IMR-90 (cell line): ENCODE measurements at regions not wholly inside any gene's neighbourhood (a gene's known extent, or its start where the extent isn't known, plus 50 kb on each side); places are given as distances from the start of the nearest gene placed in this dataset.

Source experiments
- ATAC-seq: fragments of 200-7000 bp; cut with Tn5 transposase; 2 replicates; pipeline ENCODE4 v1.9.1; 2020; ENCODE audit warnings: low read depth, mild to moderate bottlenecking, moderate library complexity
- BruUV-seq: library from RNA; stranded (reverse); fragments of 400-500 nt; replicated peaks from 2 replicates; lab custom pipeline; 2021; lab: Mats Ljungman, UMichigan
- CTCF ChIA-PET: fragments of 300-600 bp; formaldehyde crosslinking; extraction: SDS; loops from one replicate; lab custom pipeline; 2021; ENCODE audit warnings: antibody characterized with exemption; lab: Yijun Ruan, JAX
- POLR2A ChIA-PET: fragments of 300-600 bp; sonication (Branson Sonifier 250); formaldehyde crosslinking; loops from one replicate; lab custom pipeline; 2022; ENCODE audit warnings: antibody characterized with exemption; ENCODE audit not compliant: unreplicated experiment; lab: Charles Lee
- DNase-seq: peaks from one replicate; pipeline ENCODE4 v3.0.0; 2013
- H2AFZ ChIP-seq: replicated peaks from 2 replicates; pipeline ENCODE3; 2013; ENCODE audit warnings: low read length, mild to moderate bottlenecking; ENCODE audit not compliant: poor library complexity
- H2AK5ac ChIP-seq: 2 replicates; pipeline ENCODE4 v1.6.1; 2013; ENCODE audit warnings: low read depth, low read length, inconsistent platforms
- H2AK9ac ChIP-seq: replicated peaks from 2 replicates; pipeline ENCODE3; 2013; ENCODE audit warnings: mild to moderate bottlenecking, low read depth, low read length, moderate library complexity; ENCODE audit not compliant: poor library complexity
- H2BK120ac ChIP-seq: 2 replicates; pipeline ENCODE4 v1.6.1; 2013; ENCODE audit warnings: low read depth, low read length, inconsistent platforms
- H2BK15ac ChIP-seq: 3 replicates; pipeline ENCODE4 v1.6.1; 2013; ENCODE audit warnings: low read depth, low read length, inconsistent platforms
- H2BK20ac ChIP-seq: 2 replicates; pipeline ENCODE4 v1.6.1; 2013; ENCODE audit warnings: low read depth, mild to moderate bottlenecking, inconsistent platforms, low read length, moderate library complexity
- H2BK5ac ChIP-seq: 2 replicates; pipeline ENCODE4 v1.6.1; 2013; ENCODE audit warnings: mild to moderate bottlenecking, low read depth, low read length, inconsistent platforms; ENCODE audit not compliant: poor library complexity, severe bottlenecking
- H3K14ac ChIP-seq: replicated peaks from 2 replicates; pipeline ENCODE4 v1.6.1; 2013; ENCODE audit warnings: low read depth, low read length, inconsistent platforms
- H3K18ac ChIP-seq: 2 replicates; pipeline ENCODE4 v1.6.1; 2013; ENCODE audit warnings: low read depth, low read length, control low read depth
- H3K23ac ChIP-seq: 2 replicates; pipeline ENCODE4 v1.6.1; 2013; ENCODE audit warnings: low read depth, low read length, inconsistent platforms
- H3K27ac ChIP-seq: 2 replicates; pipeline ENCODE4 v1.5.1; 2013; ENCODE audit warnings: mild to moderate bottlenecking, control low read depth, low read length; ENCODE audit not compliant: insufficient read depth
- H3K27me3 ChIP-seq: 2 replicates; pipeline ENCODE4 v1.6.1; 2013; ENCODE audit warnings: low read length; ENCODE audit not compliant: control insufficient read depth, insufficient read depth
- H3K36me3 ChIP-seq: 2 replicates; pipeline ENCODE4 v1.6.1; 2013; ENCODE audit warnings: low read length, mixed read lengths; ENCODE audit not compliant: control insufficient read depth, insufficient read depth
- H3K4ac ChIP-seq: 2 replicates; pipeline ENCODE4 v1.6.1; 2013; ENCODE audit warnings: low read depth, low read length, inconsistent platforms
- H3K4me1 ChIP-seq: 2 replicates; pipeline ENCODE4 v1.6.1; 2013; ENCODE audit warnings: low read length, mixed read lengths; ENCODE audit not compliant: control insufficient read depth, insufficient read depth
- H3K4me2 ChIP-seq: 2 replicates; pipeline ENCODE4 v1.6.1; 2013; ENCODE audit warnings: low read depth, mild to moderate bottlenecking, control low read depth, low read length, moderate library complexity
- H3K4me3 ChIP-seq: 2 replicates; pipeline ENCODE4 v1.5.1; 2013; ENCODE audit warnings: low read depth, mild to moderate bottlenecking, control low read depth, low read length, moderate library complexity; ENCODE audit not compliant: insufficient read depth
- H3K56ac ChIP-seq: 2 replicates; pipeline ENCODE4 v1.6.1; 2013; ENCODE audit warnings: low read length, inconsistent platforms; ENCODE audit not compliant: insufficient read depth; ENCODE audit errors: extremely low read depth
- H3K79me1 ChIP-seq, 2 experiments: 2 replicates each; pipeline ENCODE4 v1.6.1; 2013; ENCODE audit warnings: low read length in 2 of 2, inconsistent platforms in 1 of 2, low read depth in 1 of 2
- H3K9ac ChIP-seq: 2 replicates; pipeline ENCODE4 v1.6.1; 2013; ENCODE audit warnings: low read depth, low read length, control low read depth
- H3K9me1 ChIP-seq: 2 replicates; pipeline ENCODE4 v1.6.1; 2013; ENCODE audit warnings: low read length, inconsistent platforms; ENCODE audit not compliant: insufficient read depth
- H3K9me3 ChIP-seq: 2 replicates; pipeline ENCODE4 v1.6.1; 2013; ENCODE audit warnings: low read length; ENCODE audit not compliant: control insufficient read depth, insufficient read depth
- H4K20me1 ChIP-seq: 2 replicates; pipeline ENCODE4 v1.6.1; 2013; ENCODE audit warnings: low read length, inconsistent platforms; ENCODE audit not compliant: insufficient read depth
- H4K5ac ChIP-seq: 2 replicates; pipeline ENCODE4 v1.6.1; 2013; ENCODE audit warnings: mild to moderate bottlenecking, low read depth, low read length, control low read depth
- H4K8ac ChIP-seq, 2 experiments: 2 replicates each; pipeline ENCODE4 v1.6.1; 2013; ENCODE audit warnings: low read depth in 2 of 2, low read length in 2 of 2, control low read depth in 1 of 2, inconsistent platforms in 1 of 2
- H4K91ac ChIP-seq: 2 replicates; pipeline ENCODE4 v1.6.1; 2013; ENCODE audit warnings: low read depth, low read length, inconsistent platforms; ENCODE audit not compliant: insufficient read depth
- CHD1 ChIP-seq: IDR thresholded peaks from 2 replicates; pipeline ENCODE4 v1.6.1; 2012; ENCODE audit warnings: low read depth, low read length, improper control_type of control experiment
- CTCF ChIP-seq: conservative IDR thresholded peaks from 2 replicates; pipeline ENCODE4 v1.5.1; 2012; ENCODE audit warnings: mild to moderate bottlenecking, low read depth, low read length, improper control_type of control experiment
- FOS ChIP-seq: fragments of 150-350 bp; IDR thresholded peaks from 2 replicates; pipeline ENCODE4 v1.6.1; 2016; ENCODE audit warnings: low read depth, low read length
- MAFK ChIP-seq: IDR thresholded peaks from 2 replicates; pipeline ENCODE4 v1.6.1; 2012; ENCODE audit warnings: low read depth, low read length, improper control_type of control experiment
- RFX5 ChIP-seq: IDR thresholded peaks from 2 replicates; pipeline ENCODE4 v1.8.0; 2012; ENCODE audit warnings: low read depth, mild to moderate bottlenecking, low read length, moderate library complexity
- WGBS, 2 experiments: methylation state at CpG; one replicate each; pipeline versions ENCODE4 v1.1.5 to v1.1.7; 2013; ENCODE audit warnings: missing lambda C conversion rate in 2 of 2; ENCODE audit not compliant: insufficient read length in 1 of 2; ENCODE audit errors: extremely low coverage in 2 of 2; 5-methylcytosine and 5-hydroxymethylcytosine counted together
- dilution Hi-C: fragments of 300-500 bp; cut with HindIII; formaldehyde crosslinking; loops from one replicate; pipeline ENCODE4 v1.14.3; 2018; ENCODE audit warnings: low sequenced_read_pairs; ENCODE audit not compliant: unreplicated experiment
- in situ Hi-C: fragments of 300-500 bp; cut with MboI; formaldehyde crosslinking; loops from 3 replicates; pipeline ENCODE4 v1.14.3; 2019; ENCODE audit warnings: low sequenced_read_pairs, inconsistent platforms, mixed read lengths
- intact Hi-C: fragments of 100-400 bp; cut with micrococcal nuclease; formaldehyde crosslinking; loops from 2 replicates; pipeline ENCODE4 v1.10.0; 2022

- dilution Hi-C loops (no loop called here), intact Hi-C loops (no loop called here), in situ Hi-C loops (no loop called here)
- H2BK5ac ChIP-seq = no peak overlapping the region
- no peak overlapping the region for H3K4me3 ChIP-seq
- H2BK120ac ChIP-seq = no peak overlapping the region
- POLR2A ChIA-PET = no interaction called here
- H3K79me1 ChIP-seq = no peaks in the 10 kb centered on the region
- no peak overlapping the region for H3K4ac ChIP-seq
- no TSS peak for BruUV-seq
- H2AK9ac ChIP-seq = no peak overlapping the region
- CTCF ChIA-PET = no interaction called here
- H3K56ac ChIP-seq = no peak overlapping the region
- DNase-seq (no peak), ATAC-seq (no peak)
- H2AK5ac ChIP-seq = no peak overlapping the region
- no peak overlapping the region for H3K9ac ChIP-seq
- 50% methylated on average over 2 of the region's 16 CpGs; no CpG with 5 or more reads in 1 of the 2 experiments for WGBS, 2 experiments
- no peaks in the 10 kb centered on the region for H4K20me1 ChIP-seq
- no peaks in the 10 kb centered on the region for H3K9me3 ChIP-seq
- H3K23ac ChIP-seq = no peak overlapping the region
- no peak overlapping the region for H3K4me2 ChIP-seq
- no peak overlapping the region for H4K91ac ChIP-seq
- no peaks in the 10 kb centered on the region for H3K9me1 ChIP-seq
- H3K36me3 ChIP-seq = no peaks in the 10 kb centered on the region
- no peaks in the 10 kb centered on the region for H3K4me1 ChIP-seq
- H4K5ac ChIP-seq = no peak overlapping the region
- H3K18ac ChIP-seq = no peak overlapping the region
- H2AFZ ChIP-seq = no peak overlapping the region
- no peak overlapping the region for H3K27ac ChIP-seq
- peaks cover 16% of the 10 kb centered on the region for H3K27me3 ChIP-seq
- H2BK15ac ChIP-seq = no peak overlapping the region
- no peak overlapping the region for H3K14ac ChIP-seq
- no peak overlapping the region for H4K8ac ChIP-seq
- TF ChIP-seq CHD1 (no peak), CTCF (no peak), RFX5 (no peak), FOS (no peak), MAFK (no peak)
- no peak overlapping the region for H2BK20ac ChIP-seq
Observed at GRCh38 chr20:63137851-63138415, 78.0 kb downstream of the YTHDF1 start.
